HepG2 (cell line): ENCODE measurements at regions not wholly inside any gene's neighbourhood (a gene's known extent, or its start where the extent isn't known, plus 50 kb on each side); places are given as distances from the start of the nearest gene placed in this dataset.

Experiments
- ATAC-seq: fragments of 200-7000 bp; cut with Tn5 transposase; 3 replicates; pipeline ENCODE4 v1.9.1; 2020; ENCODE audit warnings: mild to moderate bottlenecking, moderate library complexity
- BruUV-seq: library from RNA; stranded (reverse); fragments of 400-500 nt; replicated peaks from 2 replicates; lab custom pipeline; 2021; lab: Mats Ljungman, UMichigan
- CTCF ChIA-PET: fragments of 300-600 bp; formaldehyde crosslinking; extraction: SDS; loops from one replicate; lab custom pipeline; 2021; ENCODE audit warnings: low total read pairs, inconsistent platforms, low intra/inter-chr PET ratio; lab: Yijun Ruan, JAX
- POLR2A ChIA-PET: fragments of 350-600 bp; sonication (Branson Sonifier 250); formaldehyde crosslinking; loops from one replicate; lab custom pipeline; 2020; ENCODE audit warnings: antibody characterized with exemption, inconsistent platforms; lab: Yijun Ruan, JAX
- DNase-seq: peaks from one replicate; pipeline ENCODE4 v3.0.0-alpha.2; 2015; ENCODE audit warnings: low spot score
- FAIRE-seq: peaks from 3 replicates; lab custom pipeline; 2011; peaks lifted over from hg19 to GRCh38; lab: Jason Lieb, UNC
- H2AFZ ChIP-seq: one replicate; pipeline ENCODE4 v1.6.1; 2011; ENCODE audit warnings: low read length, inconsistent platforms
- H3K27ac ChIP-seq: fragments of 300-600 bp; 3 replicates; pipeline ENCODE4 v1.8.0; 2011; ENCODE audit warnings: mixed run types, mild to moderate bottlenecking, mixed read lengths, low read length, inconsistent platforms; ENCODE audit not compliant: insufficient read depth; ENCODE audit errors: extremely low read length
- H3K27me3 ChIP-seq, 2 experiments: fragments of 200-600 bp in 1 of 2; 2 replicates in 1 of 2; 3 replicates in 1 of 2; pipeline versions ENCODE4 v1.6.0 to v1.8.0; 2011; ENCODE audit warnings: low read length in 2 of 2, mild to moderate bottlenecking in 2 of 2, moderate library complexity in 2 of 2, inconsistent platforms in 1 of 2; ENCODE audit not compliant: insufficient read depth in 2 of 2, control insufficient read depth in 1 of 2
- H3K36me3 ChIP-seq, 2 experiments: fragments of 200-600 bp in 1 of 2; replicated peaks in 1 of 2; 2 replicates in 1 of 2; 3 replicates in 1 of 2; pipeline versions ENCODE4 v1.5.1 to v1.8.0; 2011; ENCODE audit warnings: low read length in 2 of 2, inconsistent platforms in 1 of 2; ENCODE audit not compliant: insufficient read depth in 2 of 2, control insufficient read depth in 1 of 2
- H3K4me1 ChIP-seq: 2 replicates; pipeline ENCODE4 v1.5.1; 2012; ENCODE audit warnings: low read length, inconsistent platforms; ENCODE audit not compliant: insufficient read depth
- H3K4me2 ChIP-seq: 2 replicates; pipeline ENCODE4 v1.6.0; 2011; ENCODE audit warnings: low read depth, low read length, inconsistent platforms
- H3K4me3 ChIP-seq, 3 experiments: fragments of 200-600 bp in 1 of 3; sonication (generic), shearing (Covaris generic) in 1 of 3; replicated peaks in 1 of 3; 2 replicates each; pipeline ENCODE4 v1.5.1; 2011 to 2016; ENCODE audit warnings: low read length in 3 of 3, inconsistent platforms in 2 of 3, low read depth in 2 of 3, mild to moderate bottlenecking in 2 of 3, control low read depth in 1 of 3, mixed read lengths in 1 of 3; ENCODE audit not compliant: insufficient read depth in 1 of 3
- H3K79me2 ChIP-seq: one replicate; pipeline ENCODE4 v1.6.1; 2011; ENCODE audit warnings: low read length, inconsistent platforms; ENCODE audit not compliant: insufficient read depth
- H3K9ac ChIP-seq: 2 replicates; pipeline ENCODE4 v1.6.0; 2011; ENCODE audit warnings: mild to moderate bottlenecking, low read depth, low read length, inconsistent platforms; ENCODE audit not compliant: insufficient read depth
- H3K9me3 ChIP-seq: 2 replicates; pipeline ENCODE4 v1.5.1; 2012; ENCODE audit warnings: mild to moderate bottlenecking, low read length
- H4K20me1 ChIP-seq: 2 replicates; pipeline ENCODE4 v1.6.0; 2011; ENCODE audit warnings: inconsistent platforms, mild to moderate bottlenecking, low read length, moderate library complexity; ENCODE audit not compliant: insufficient read depth
- CEBPB ChIP-seq: IDR thresholded peaks from 2 replicates; pipeline ENCODE4 v1.6.1; 2011; ENCODE audit warnings: low read depth, low read length, improper control_type of control experiment, borderline replicate concordance
- FOXP4 ChIP-seq: sonication (generic); formaldehyde crosslinking; IDR thresholded peaks from 2 replicates; pipeline ENCODE4 v1.4.0; 2020; ENCODE audit warnings: missing genetic modification reagents
- GABPB1 ChIP-seq: IDR thresholded peaks from 2 replicates; pipeline ENCODE4 v1.6.1; 2016; ENCODE audit warnings: mild to moderate bottlenecking, missing genetic modification reagents, moderate library complexity, missing compliant biosample characterization
- NCOA5 ChIP-seq: sonication (generic); formaldehyde crosslinking; IDR thresholded peaks from 2 replicates; pipeline ENCODE4 v1.4.0; 2020; ENCODE audit warnings: missing genetic modification reagents
- THYN1 ChIP-seq: sonication (generic); formaldehyde crosslinking; IDR thresholded peaks from 2 replicates; pipeline ENCODE4 v1.8.1; 2023; ENCODE audit warnings: low read depth, mild to moderate bottlenecking, moderate library complexity, missing genetic modification reagents, borderline replicate concordance
- ZKSCAN1 ChIP-seq: fragments of 150-350 bp; IDR thresholded peaks from 2 replicates; pipeline ENCODE4 v1.6.1; 2014; ENCODE audit warnings: low read length
- ZNF142 ChIP-seq: sonication (generic); formaldehyde crosslinking; IDR thresholded peaks from 2 replicates; pipeline ENCODE4 v1.4.0; 2020; ENCODE audit warnings: missing genetic modification reagents
- ZNF274 ChIP-seq: sonication (generic); formaldehyde crosslinking; IDR thresholded peaks from 2 replicates; pipeline ENCODE4 v1.5.1; 2020; ENCODE audit warnings: mild to moderate bottlenecking, missing genetic modification reagents
- ZNF275 ChIP-seq: sonication (generic); formaldehyde crosslinking; IDR thresholded peaks from 2 replicates; pipeline ENCODE4 v1.8.0; 2022; ENCODE audit warnings: missing genetic modification reagents, mild to moderate bottlenecking, inconsistent platforms, borderline replicate concordance
- ZNF34 ChIP-seq: sonication (generic); formaldehyde crosslinking; IDR thresholded peaks from 2 replicates; pipeline ENCODE4 v1.4.0; 2020; ENCODE audit warnings: mild to moderate bottlenecking, missing genetic modification reagents, borderline replicate concordance
- WGBS: methylation state at CpG from one replicate; pipeline ENCODE4 v1.1.6; 2017; ENCODE audit warnings: low lambda C conversion rate; 5-methylcytosine and 5-hydroxymethylcytosine counted together
- in situ Hi-C: cut with HindIII; loops from 2 replicates; pipeline ENCODE4 v1.10.0; 2017; ENCODE audit warnings: low pct_unique_long_range_greater_than_20kb; ENCODE audit not compliant: extremely low pct_ligation_motif_present
- intact Hi-C: fragments of 100-400 bp; cut with micrococcal nuclease; formaldehyde crosslinking; loops from one replicate; pipeline ENCODE4 v1.10.0; 2022; ENCODE audit not compliant: unreplicated experiment

GRCh38 chr1:65055747-65056146 is 89.4 kb upstream of the JAK1 start:
- intact Hi-C loops (no loop called here), in situ Hi-C loops (no loop called here)
- no peaks in the 10 kb centered on the region for H3K36me3 ChIP-seq
- CTCF ChIA-PET, result no interaction called here
- BruUV-seq, result no TSS peak
- 75% methylated on average over 2 of the region's 2 CpGs for WGBS
- POLR2A ChIA-PET, result no interaction called here
- no peak for DNase-seq
- H3K27ac ChIP-seq, result no peak overlapping the region
- no peaks in the 10 kb centered on the region for H3K9me3 ChIP-seq
- no peak overlapping the region for H3K4me3 ChIP-seq
- H3K27me3 ChIP-seq, result no peaks in the 10 kb centered on the region
- peak; percentile 44; the same call in 1 of the 2 replicates for TF ChIP-seq CEBPB
- no peak for TF ChIP-seq NCOA5 (CRISPR knock-in tag)
- H3K4me2 ChIP-seq, result no peak overlapping the region
- no peaks in the 10 kb centered on the region for H3K4me1 ChIP-seq
- no peak overlapping the region for H3K9ac ChIP-seq
- FAIRE-seq, result no peak
- no peaks in the 10 kb centered on the region for H4K20me1 ChIP-seq
- H2AFZ ChIP-seq, result no peak overlapping the region
- no peak for ATAC-seq
- no peaks in the 10 kb centered on the region for H3K79me2 ChIP-seq

GRCh38 chr1:65056234-65056633 is 89.9 kb upstream of the JAK1 start:
- DNase-seq, result no peak
- Histone ChIP-seq H3K36me3 (no peaks in the 10 kb centered on the region), H3K4me1 (no peaks in the 10 kb centered on the region), H3K27ac (no peak overlapping the region), H3K4me2 (no peak overlapping the region), H3K79me2 (no peaks in the 10 kb centered on the region), H4K20me1 (no peaks in the 10 kb centered on the region), H3K4me3 (no peak overlapping the region), H3K27me3 (no peaks in the 10 kb centered on the region), H2AFZ (no peak overlapping the region), H3K9ac (no peak overlapping the region), H3K9me3 (no peaks in the 10 kb centered on the region)
- ChIA-PET CTCF (no interaction called here), POLR2A (no interaction called here)
- in situ Hi-C loops (no loop called here), intact Hi-C loops (no loop called here)
- FAIRE-seq, result no peak
- ATAC-seq, result no peak
- WGBS, result 80% methylated on average over 1 of the region's 1 CpG
- no TSS peak for BruUV-seq
- TF ChIP-seq ZNF274 (CRISPR knock-in tag), result no peak
- TF ChIP-seq ZNF34 (CRISPR knock-in tag), result no peak
- no peak for TF ChIP-seq THYN1 (CRISPR knock-in tag)
- no peak for TF ChIP-seq ZNF142 (CRISPR knock-in tag)
- TF ChIP-seq ZNF275 (CRISPR knock-in tag), result no peak
- no peak for TF ChIP-seq FOXP4 (CRISPR knock-in tag)
- no peak for TF ChIP-seq GABPB1 (CRISPR knock-in tag)
- TF ChIP-seq ZKSCAN1, result no peak
